Erythroblast (primary cell): ENCODE measurements at regions not wholly inside any gene's neighbourhood (a gene's known extent, or its start where the extent isn't known, plus 50 kb on each side); places are given as distances from the start of the nearest gene placed in this dataset.

Experiments used
- GATA1 ChIP-seq: IDR thresholded peaks from 2 replicates; pipeline ENCODE4 v1.6.1; 2011; ENCODE audit warnings: low read depth, mild to moderate bottlenecking, control low read depth, low read length, moderate library complexity
- POLR2A ChIP-seq: IDR thresholded peaks from 2 replicates; pipeline ENCODE4 v1.6.1; 2011; ENCODE audit warnings: mild to moderate bottlenecking, low read length

GRCh38 chr21:32824950-32825349 is 53.4 kb upstream of the PAXBP1 start:
- TF ChIP-seq POLR2A (no peak), GATA1 (no peak)
